Epithelial cell of esophagus (primary cell): ENCODE measurements at regions not wholly inside any gene's neighbourhood (a gene's known extent, or its start where the extent isn't known, plus 50 kb on each side); places are given as distances from the start of the nearest gene placed in this dataset.

Experiments
- DNase-seq: peaks from one replicate; pipeline ENCODE4 v3.0.0; 2010; ENCODE audit warnings: low read depth
- H3K4me3 ChIP-seq: 2 replicates; pipeline ENCODE4 v1.5.1; 2011; ENCODE audit warnings: mild to moderate bottlenecking, low read length, control low read depth
- TF ChIP-seq, protein P1 (sequence below): IDR thresholded peaks from 2 replicates; pipeline ENCODE4 v1.5.1; 2011; ENCODE audit warnings: low read depth, mild to moderate bottlenecking, low read length, control low read depth, inconsistent platforms; ENCODE audit not compliant: insufficient read depth; ENCODE audit errors: missing control alignments

DNA sequence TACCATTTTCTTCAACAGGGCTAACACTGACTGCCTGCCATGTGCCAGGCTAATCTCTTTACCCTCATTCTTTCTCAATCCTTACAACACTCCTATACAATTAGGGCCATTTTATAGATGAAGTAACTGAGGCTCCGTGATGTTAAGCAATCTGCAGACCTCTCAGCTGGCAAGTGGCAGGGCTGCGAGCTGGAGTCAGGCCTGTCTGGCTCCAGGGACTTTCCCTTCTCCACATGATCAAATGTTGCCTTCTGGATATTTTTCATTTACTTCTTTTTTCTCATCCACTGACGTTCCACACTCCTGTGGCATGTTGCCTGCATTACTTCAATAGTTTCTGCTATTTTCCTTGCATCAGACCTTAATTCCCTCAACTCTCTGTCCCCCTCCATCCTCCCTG is 55.2 kb upstream of the TAGAP start:
- no peak overlapping the region for H3K4me3 ChIP-seq
- no peak for DNase-seq
- TF ChIP-seq, protein P1, sequence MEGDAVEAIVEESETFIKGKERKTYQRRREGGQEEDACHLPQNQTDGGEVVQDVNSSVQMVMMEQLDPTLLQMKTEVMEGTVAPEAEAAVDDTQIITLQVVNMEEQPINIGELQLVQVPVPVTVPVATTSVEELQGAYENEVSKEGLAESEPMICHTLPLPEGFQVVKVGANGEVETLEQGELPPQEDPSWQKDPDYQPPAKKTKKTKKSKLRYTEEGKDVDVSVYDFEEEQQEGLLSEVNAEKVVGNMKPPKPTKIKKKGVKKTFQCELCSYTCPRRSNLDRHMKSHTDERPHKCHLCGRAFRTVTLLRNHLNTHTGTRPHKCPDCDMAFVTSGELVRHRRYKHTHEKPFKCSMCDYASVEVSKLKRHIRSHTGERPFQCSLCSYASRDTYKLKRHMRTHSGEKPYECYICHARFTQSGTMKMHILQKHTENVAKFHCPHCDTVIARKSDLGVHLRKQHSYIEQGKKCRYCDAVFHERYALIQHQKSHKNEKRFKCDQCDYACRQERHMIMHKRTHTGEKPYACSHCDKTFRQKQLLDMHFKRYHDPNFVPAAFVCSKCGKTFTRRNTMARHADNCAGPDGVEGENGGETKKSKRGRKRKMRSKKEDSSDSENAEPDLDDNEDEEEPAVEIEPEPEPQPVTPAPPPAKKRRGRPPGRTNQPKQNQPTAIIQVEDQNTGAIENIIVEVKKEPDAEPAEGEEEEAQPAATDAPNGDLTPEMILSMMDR: no peak

DNA sequence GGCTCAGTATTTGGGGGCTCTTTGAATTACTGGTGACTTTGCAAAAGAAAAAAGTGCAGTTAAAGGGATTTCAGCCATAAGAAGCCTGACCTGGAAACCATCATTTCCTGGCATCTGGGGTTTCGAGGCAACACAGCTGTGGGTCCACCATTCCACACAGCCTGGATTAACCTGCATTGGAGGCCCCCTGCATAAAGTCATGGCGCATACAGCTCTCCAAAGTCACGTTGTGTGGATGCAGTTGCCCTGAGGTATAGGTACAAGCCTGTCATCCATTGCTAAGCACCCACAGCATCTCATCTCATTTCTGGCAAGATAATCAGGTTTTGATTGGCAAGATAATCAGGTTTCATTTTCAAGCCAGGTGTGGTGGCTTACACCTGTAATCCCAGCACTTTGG is 54.5 kb upstream of the TAGAP start:
- TF ChIP-seq, protein P1: no peak
- no peak overlapping the region for H3K4me3 ChIP-seq
- DNase-seq: no peak

DNA sequence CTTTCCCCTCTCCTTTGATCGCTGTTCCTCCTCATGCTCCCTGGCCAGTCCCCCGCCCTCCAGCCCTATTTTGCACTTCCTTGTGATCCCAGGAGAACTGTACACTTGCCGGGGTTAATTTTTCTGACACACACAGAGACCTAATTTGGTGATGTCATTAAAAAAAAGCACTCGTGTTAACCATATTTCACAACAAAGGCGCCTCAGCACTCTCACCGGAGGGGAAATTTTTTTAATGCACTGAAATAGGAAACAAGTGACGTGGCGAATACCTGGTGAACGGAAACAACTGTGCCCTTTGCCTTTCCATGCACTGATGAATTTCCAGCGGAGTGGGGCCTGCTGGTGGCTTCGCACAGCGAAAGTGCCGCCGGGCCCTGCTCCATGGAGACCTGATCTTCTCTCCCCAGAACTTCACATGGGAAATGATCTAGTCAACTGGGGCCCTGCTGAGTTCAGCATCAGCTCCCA is 53.9 kb upstream of the TAGAP start:
- peak; percentile 63 for DNase-seq
- H3K4me3 ChIP-seq: no peak overlapping the region
- TF ChIP-seq, protein P1: no peak

DNA sequence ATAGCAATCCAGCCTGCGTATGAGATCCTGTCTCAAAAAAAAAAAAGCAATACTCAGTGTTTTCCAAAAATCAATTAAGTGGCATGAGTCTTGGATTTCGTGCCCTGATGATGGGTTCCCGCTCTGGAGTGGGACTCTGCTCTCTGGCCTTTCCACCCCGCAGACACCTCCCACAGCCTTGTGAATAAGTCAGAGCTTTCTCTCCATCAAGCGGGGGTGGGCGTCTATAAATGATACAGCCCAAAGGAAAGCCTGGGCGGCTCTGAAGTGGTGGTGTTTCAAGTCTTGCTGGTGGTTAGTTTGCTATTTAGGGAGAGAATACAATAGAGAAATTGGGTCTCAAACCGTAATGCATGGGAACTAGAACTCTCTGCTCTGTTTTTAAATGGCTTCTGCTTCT is 52.5 kb upstream of the TAGAP start:
- TF ChIP-seq, protein P1: no peak
- DNase-seq: no peak
- H3K4me3 ChIP-seq: no peak overlapping the region

DNA sequence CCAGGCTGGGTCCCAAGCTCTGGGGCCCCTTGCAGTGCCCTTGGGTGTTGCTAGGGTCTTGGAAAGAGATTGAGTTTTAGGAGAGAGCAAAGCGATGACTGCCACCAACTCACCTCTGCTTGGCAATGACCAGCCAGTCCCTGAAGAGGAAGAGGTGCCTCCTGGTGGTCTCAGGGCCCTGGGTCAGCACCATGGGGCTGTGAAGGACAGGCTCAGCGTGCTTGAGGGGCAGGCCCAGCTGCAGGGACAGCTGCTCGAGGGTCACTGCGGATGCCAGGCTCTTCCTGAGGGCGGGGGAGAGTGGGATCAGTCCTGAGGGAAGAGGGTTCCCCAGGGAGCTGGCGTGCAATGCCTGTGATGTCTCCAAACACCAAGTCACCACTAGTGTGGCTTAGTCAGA is 50.8 kb upstream of the TAGAP start:
- no peak overlapping the region for H3K4me3 ChIP-seq
- TF ChIP-seq, protein P1: no peak
- no peak for DNase-seq

DNA sequence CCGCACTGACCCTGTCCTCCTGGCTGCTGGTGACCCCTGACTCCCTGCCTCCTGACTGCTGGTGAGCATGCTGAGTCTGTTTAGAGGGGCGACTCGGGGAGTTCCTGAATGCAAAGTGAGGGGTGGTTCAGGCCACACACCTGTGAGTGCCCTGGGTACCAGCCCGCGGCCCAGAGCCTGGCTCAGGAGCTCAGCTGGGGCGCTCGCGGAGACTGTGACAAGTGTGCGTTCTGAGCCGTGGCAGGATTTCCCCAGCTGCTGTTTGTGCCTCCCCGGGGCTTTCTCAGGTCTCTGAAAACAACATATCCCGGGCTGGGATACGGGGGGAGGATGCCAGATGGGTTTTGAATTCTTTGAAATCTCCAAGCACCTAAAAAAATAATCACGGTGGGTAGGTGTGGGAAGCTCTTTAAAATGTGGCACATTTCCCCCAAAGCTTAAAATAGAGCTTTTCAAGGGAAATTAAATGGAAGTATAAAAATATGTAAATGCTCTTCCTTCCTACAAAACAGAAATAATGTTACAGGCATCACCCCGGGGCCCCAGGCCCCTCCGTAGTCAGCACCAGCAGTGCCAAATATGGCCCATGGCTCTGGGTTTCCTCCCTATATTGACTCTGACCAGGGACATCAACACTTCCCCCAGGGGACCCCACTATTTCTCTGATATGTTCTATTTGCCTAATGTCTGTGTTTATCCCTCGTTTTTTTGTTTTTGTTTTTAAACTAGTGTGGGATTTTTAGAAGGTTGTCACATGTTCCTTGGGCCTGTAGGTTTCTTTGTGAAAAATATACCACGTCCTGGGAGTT is 49.9 kb upstream of the TAGAP start:
- DNase-seq: no peak
- no peak overlapping the region for H3K4me3 ChIP-seq
- TF ChIP-seq, protein P1: no peak
